ENCODE measurements at regions not wholly inside any gene's neighbourhood (a gene's known extent, or its start where the extent isn't known, plus 50 kb on each side); places are given as distances from the start of the nearest gene placed in this dataset.

DNA sequence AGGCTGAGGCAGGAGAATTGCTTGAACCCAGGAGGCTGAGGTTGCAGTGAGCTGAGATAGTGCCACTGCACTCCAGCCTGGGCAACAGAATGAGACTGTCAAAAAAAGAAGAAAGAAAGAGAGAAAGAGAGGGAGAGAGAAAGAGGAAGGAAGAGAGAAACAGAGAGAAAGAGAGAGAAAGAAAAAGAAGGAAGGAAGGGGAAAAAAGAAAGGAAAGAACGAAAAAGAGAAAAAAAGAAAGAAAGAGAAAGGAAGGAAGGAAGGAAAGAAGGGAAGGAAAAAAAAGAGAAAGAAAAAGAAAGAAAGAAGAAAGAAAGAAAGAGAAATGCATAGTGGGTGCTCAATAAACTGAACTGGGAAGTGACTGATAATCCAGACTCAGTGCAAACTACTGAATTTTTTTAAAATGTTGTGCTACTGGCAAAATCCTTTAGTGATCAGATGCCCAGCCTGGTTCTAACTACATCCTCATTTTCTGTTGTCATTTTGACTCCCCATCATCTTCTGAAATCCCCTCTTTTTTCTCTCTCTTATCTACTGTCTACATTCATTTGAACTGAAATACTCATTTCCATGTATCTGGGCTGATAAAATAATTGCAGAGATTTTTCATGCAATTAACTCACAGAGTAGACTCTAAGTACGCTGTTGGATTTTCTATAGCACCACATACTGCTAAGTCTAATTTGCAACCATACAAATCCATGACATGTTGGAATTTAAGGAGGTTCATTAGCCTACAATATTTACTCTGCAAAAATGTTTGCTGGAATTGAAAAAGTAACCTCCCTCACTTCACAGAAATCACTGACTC, 85.3 kb upstream of the HIVEP1 start:
- no peak for DNase-seq

DNA sequence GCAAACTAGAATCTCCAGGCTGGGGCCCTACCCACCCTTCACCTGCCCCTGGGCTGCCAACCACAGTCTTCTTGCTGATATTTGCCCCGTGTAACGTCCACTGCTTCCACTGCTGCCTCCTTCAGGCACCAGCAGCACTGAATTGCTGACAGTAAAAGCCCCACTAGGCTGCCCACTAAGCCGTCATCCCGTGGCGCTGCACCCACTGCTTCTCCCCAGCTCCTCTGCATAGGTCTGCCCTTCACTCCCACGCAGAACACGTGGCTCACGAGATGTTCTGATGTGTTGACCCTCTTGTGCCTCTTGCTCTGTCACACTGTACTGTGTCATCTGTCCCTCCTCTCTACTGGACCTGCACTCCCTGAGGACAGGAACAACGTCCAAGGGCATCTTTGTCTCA, 86.3 kb upstream of the HIVEP1 start:
- DNase-seq = no peak

DNA sequence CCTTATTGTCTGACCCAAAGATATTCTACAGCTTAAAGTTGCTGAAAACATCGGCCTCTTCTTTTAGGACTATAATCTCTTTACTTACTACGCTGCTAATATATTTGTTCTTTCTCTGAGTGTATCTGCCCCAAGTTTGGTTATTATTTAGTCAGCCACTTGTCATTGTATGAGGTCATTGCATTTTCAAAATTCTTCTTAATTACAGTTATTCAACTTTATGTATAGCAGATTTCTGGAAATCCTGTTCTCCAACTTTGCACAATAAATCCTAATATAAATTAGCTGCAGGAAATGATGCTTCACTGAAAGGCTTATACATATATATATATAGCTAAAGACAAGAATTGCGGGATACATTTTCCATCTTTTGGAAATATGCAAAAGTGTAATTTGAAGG, 88.5 kb upstream of the HIVEP1 start:
- DNase-seq = no peak

DNA sequence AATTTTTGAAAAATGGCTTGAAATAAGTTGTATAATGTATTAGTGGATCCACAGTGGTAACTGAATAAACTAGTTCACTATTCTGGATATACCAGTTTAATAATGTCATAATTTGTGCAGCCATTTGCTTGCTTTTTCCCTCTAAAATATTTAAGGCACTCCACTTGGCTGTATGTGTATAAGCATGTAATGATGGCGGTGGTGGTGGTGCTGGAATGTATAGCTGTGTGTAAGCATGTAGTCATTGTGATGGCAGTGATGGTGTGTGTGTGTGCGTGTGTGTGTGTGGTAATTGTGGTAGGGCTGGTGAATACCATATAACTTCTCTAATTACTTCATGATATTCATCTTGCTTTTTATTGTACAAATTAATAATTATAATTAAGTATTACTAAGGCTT, 89.2 kb upstream of the HIVEP1 start:
- no peak for DNase-seq

DNA sequence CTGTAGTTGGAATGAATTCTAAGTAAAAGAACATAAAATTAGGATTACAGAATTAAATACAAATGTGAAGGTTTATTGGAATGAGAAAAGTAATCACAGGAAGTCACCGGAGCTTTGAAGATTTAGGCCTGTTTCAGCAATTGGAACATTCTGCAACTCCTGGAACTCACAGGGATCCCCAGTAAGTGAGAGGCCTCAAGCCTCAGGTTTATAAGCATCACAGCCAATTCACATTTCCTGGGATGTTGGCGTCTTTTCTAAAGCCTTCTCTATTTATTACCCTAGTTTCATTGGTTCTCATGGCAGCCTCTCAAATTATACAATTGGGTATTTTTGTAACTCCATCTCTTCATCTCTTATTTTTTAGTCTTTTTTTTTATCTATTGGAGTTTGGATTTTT, 90.4 kb upstream of the HIVEP1 start:
- no peak for DNase-seq

DNA sequence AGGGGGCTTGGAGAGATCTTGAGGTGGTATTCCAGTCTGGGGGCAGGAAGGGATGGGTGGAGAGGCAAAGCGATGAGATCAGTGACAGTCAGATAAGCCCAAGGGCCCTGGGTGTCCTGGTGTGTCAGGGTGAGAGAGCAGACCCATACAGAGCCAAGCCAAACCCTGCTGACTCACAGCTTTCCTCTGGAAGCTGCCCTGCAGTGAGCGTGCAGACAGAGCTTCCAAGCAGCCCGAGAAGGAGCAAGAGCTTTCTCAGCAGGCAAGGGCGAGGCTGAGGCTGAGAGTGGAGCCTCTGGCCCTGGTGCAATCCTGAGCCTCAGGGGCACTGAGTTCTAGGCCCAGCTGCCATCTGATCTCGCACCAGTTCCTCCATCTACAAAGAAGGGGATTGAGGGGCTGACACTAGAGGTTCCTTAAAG, 91.1 kb upstream of the HIVEP1 start:
- DNase-seq = no peak

DNA sequence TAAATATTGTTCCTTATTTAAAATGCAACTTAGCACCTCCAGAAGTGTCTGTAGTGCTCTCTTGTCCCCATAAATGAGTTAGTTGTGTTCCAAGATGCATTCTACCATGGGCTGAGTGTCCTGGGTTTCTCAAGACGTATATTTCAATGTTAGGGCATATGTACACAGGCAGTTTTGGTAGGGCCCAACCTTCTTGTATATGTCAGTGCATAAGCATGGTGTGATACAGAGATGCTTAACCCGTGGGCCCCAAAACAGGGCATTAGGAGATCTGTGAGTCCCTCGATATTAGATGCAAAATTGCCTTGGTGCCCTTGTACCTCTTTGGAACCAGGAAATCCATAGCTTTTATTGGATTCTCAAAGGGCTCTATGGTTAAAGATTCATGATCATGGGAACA, 91.5 kb upstream of the HIVEP1 start:
- DNase-seq = no peak

DNA sequence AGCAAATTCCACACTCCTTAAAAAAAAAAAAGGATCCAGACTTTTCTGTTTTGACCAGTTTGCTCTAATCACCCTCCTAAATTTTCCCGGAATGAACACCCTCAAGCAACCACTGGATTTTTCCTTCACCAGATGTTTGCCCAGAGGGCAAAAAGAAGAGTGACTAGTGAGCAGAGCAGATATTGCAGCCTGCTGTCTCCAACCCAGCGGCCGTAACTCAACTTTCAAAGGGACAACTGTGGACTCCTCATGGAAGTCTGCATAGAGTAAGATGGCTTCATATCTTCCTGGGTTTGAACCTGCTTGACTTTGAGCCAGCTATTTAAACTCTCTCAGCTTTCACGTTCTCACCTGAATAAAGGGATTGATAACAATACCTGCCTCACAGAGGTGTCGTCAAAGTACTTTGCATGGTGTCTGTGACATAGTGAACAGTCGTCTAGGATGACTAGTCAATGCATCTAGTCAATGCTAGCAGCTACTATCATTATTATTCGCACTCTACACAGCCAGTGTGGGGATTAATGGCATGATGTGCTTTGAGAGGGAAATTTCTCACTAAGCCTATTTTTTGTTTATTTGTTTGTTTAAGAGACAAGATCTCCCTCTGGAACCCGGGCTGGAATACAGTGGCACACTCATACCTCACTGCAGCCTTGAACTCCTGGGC, 92.2 kb upstream of the HIVEP1 start:
- DNase-seq = no peak

DNA sequence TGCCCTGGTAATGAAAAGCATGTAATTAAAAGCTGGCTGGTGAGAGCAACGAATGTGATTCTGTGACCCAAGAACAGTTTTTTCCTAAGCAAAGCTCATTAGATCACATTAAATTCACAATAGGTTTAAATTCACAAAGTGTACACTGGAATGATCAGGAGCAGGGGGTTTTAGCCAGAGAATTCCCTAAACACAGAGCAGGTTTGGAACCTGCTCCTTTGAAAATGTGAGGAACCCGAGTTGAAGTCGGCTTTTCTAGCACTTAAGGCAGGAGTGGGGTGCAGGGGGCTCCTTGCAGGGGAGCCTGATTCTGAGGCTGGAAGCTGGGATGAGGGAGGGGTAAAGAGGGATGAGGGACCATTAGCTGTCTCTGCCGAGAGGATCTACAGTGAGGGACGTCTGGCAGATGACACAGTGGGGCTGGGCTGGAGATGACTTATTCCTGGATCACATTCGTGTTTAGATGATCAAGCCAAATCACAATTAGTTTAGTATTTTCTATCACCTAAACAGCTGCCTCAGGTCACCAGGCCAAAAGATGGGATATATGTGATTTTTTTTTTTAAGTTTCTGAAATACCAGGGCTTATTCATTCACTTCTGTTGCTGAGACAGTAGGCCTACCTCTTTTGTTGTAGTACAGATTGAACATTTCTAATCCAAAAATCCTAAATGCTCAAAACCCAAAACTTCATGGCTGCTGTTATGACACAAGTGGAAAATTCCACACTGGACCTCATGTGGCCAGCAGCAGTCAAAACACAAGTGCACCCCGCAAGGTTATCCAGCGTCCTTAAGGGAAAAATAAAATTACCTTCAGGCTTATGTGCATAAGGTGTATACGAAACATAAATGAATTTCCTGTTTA, 93.1 kb upstream of the HIVEP1 start:
- DNase-seq = no peak

DNA sequence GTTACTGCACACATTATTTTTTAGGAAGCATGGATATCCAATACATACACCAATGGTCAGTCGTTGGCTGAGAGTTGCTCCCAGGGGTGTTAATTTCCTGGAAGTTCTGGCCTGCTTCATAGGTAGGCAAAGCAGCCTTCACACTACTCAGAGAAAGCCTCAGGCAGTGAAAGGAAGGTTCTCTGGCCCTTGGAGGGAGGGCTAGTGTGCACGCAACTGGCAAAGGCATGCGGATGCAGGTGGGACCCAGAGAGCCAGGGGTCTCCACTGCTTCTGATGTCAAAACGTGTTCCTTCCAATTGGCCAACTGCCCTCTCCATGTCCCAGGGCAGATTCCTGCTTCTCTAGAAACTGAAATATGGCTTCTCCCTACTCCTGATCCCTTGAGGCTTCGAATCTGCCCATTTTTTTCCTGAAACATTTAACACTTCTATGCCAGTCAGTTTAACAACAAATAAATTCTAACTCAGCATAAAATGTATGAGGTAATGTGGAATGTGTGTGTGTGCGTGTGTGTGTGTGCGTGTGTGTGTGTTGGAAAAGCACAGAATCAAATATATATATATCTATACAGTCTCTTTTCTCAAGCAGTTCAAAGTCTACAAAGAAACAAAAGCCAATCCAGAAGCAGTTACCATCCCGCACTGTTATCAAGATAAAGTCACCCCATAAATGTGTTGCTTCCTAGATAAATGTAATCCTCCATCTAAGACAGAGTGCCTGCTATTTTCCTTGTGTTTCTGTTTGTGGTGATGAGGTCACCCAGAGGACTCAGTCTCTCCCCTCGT, 94.0 kb upstream of the HIVEP1 start:
- peak; percentile 65 for DNase-seq

DNA sequence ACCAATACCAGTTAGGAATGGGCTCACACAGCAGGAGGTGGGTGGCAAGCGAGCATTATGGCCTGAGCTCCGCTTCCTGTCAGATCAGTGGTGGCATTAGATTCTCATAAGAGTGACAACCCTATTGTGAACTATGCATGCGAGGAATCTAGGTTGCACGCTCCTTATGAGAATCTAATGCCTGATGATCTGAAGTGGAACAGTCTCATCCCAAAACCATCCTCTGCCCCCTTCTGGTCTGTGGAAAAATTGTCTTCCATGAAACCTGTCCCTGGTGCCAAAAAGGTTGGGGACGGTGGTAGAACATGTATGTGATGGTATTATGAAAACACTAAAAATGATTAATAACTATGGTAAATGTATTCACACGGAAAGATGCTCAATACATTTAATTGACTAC, 99.7 kb upstream of the HIVEP1 start:
- no peak for DNase-seq

DNA sequence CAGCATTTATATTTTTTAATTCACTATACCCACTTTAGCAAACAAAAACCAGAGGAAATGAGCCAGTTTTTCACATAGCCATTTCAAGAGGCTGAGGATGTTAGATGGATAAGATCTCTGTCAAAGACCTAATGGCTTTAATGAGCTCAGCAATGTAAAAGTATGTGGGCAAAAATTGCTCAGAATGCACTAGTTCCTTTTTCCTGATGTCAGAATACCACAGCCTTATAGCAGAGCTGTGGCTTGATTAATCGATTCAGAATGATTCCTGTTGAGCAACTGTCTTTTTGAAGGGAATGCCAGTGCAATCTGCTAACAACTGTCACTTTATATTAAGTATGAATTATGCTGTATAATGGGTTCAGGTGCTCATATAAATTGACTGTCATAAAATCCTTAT, 100.6 kb upstream of the HIVEP1 start:
- DNase-seq = no peak

DNA sequence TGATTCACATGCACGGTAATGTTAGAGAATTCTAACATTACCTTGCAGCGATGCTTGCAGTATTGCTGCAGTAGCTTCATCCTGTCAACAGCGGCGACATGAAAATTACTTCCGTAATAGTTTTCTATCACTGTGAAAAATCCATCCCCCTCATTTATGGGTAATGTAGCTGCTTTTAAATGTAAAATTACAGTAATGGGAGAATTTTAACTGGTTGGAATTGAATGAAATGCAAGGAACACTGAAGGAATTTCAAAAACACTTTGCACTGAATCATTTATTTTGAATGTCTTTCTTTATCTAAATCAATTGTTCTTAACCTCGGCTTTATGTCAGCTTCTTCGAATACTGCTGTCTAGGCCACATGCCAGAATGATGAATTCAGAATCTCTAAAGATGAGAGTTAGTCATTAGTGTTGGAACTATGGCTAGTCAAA, 102.4 kb upstream of the HIVEP1 start:
- DNase-seq = no peak

DNA sequence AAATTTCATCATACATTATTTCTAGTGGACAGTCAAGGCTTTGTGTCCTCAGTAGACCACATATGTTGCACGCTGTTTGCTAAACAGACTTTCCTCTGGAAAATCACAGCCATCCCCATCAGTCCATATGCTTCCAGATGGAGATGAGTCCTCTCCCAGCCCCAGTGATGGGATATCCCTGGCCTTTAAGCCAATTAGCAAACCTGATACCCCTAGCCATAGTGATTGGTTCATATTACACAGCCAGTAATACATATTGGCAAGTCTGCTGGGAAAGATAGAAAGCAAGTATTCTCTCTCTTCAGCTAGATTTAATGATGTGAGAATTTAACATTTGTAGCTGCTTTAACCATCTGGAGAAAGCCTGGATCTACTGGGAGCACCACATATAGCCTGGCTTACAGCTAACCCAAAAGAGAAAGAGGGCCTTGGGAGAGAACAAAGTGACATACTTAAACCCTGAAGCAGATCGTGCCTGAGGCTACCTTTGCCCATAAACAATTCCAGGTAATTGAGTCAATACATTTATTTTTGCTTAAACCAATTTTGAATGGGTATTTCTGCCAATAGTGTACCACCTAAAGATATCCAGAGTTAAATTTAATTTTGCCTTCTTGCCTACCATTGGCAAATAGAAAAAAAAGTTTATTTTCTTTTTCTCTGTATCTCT, 103.5 kb upstream of the HIVEP1 start:
- no peak for DNase-seq

DNA sequence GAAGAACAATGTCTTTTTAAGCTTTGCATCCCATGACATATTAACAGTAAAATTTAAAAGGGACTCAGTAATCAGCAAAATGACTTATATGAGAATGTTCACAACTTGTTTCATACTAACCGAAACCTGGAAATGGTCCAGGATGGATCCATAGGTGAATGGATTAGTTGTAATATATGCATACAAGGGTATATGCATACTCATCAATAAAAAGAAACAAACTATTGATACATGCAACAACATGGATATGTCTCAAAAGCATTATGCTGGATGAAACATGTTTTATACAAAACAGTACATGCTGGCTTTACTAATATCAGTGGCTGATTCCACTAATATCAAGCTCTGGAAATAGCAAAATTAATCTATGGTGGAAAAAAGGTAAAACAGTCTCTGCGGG, 108.5 kb upstream of the HIVEP1 start:
- DNase-seq = no peak

DNA sequence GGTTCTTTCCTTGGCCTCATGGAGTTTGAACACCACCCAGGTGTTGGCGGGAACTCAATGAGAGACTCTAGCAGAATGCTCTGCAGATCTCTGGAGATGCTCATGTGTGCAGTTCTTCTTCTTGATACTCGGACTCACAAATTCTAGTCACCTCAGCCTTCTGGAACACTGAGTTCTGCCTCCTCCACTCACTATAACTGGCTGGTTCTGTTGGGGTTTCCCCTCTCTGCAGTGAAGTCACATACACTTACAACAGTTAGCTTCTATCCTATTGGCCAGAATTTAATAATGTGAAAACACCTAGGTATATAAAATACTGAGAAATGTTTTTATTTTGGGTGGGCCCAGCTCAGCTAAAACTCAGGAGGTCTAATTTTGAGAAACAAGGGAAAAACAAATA, 109.6 kb upstream of the HIVEP1 start:
- no peak for DNase-seq

DNA sequence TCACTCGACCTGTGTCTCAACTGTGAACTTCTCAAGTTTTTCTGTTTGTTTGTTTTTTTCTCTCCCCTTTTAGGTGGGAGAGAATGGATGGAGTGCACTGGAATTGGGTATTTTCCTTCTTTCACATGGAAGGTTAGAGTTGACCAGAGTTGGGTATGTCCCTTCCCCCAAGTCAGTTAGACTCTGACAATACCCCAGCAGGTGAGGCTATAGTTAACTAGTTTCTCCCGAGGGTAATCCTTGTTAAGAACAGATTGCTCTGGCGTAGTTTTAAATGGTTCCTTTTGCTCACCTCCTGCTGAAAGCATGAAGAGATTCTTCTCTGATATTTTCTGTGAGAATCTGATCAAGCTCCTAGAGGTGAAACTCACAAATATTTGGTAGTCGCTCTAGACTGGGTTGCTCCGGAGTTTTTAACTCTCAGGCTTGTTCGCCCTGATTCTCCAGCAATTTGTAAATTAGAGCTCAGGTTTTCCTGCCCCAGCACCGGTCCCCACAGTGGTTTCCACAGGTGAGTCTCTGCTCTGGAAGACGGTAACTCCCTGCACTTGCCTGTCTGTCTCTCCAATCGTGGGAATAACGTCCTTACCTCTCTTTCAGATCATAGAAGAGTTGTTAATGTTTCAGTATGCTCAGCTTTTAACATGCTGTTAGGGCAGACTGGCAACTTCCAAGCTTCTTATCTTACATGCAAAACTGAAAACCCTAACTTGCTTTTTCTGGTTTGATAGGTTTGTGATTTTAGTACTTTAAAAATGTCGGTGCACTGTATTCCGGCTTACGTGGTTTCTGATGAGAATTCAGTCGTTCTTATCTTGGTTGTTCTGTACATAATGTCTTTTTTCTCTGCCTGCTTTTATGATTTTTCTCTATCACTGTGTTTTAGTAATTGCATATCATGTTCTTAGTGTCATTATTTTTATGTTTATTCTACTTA, 111.2 kb upstream of the HIVEP1 start:
- DNase-seq = no peak

DNA sequence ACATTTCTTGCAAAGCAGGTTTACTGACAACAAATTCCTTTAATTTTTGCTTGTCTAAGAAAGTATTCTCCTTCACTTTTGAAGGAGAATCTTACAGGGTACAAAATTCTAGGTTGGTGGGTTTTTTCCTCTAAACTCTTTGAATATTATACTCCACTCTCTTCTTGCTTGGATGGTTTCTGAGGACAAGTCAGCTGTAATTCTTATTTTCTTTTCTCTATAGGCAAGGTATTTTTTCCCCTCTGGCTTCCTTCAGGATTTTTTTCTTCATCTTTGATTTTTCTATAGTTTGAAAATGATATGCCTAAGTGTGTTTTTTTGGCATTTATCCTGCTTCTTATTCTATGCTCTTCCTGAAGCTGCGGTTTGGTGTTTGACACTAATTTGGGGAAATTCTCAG, 112.5 kb upstream of the HIVEP1 start:
- no peak for DNase-seq

DNA sequence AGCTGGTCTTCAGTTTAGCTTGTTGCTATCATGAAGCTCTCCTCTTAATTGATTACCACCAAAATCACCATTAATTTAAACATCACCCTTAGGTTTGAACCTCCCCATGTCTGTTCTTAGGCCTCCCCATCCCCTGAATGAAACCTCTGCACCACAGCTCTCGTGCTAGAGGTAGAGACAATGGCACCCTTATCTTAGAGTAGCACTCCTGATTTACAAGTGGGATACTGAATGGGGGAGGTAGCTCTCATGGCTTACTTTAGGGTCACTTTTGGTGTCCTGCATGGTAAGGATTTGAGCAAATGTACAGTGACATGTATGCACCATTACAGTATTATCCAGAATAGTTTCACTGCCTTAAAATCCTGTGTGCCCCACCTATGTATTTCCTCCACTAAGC, 115.6 kb upstream of the ADTRP start:
- DNase-seq = no peak

DNA sequence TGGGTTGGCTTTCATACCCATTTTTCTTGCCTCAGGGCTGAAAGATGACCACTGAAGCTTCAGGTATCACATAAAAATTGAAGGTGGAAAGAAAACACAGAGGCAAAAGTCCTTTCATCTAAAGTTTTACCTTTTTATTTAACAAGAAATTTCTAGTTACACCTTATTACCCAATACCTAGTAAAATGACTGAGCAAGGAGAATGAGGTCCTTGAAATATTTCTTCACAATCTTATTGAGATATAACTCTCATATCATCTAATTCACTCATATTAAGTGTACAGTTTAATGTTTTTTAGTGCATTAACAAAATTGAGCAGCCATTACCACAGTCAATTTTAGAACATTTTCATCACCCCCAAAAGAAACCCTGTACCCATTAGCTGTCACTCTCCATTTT, 112.9 kb upstream of the ADTRP start:
- DNase-seq = no peak

Measured in renal pelvis (tissue), 1 donor.